GM10248 (cell line): ENCODE measurements at regions not wholly inside any gene's neighbourhood (a gene's known extent, or its start where the extent isn't known, plus 50 kb on each side); places are given as distances from the start of the nearest gene placed in this dataset.

Experiments used
- CTCF ChIA-PET: fragments of 300-600 bp; sonication (Branson Sonifier 250); formaldehyde crosslinking; extraction: SDS; loops from one replicate; lab custom pipeline; 2021; ENCODE audit warnings: antibody characterized with exemption; lab: Yijun Ruan, JAX
- POLR2A ChIA-PET: fragments of 350-650 bp; sonication (Branson Sonifier 250); formaldehyde crosslinking; extraction: SDS; loops from one replicate; lab custom pipeline; 2020; ENCODE audit warnings: antibody characterized with exemption; lab: Yijun Ruan, JAX
- DNase-seq: peaks from one replicate; pipeline ENCODE4 v3.0.0; 2012; ENCODE audit errors: extremely low spot score
- CTCF ChIP-seq: IDR thresholded peaks from 2 replicates; pipeline ENCODE4 v1.5.1; 2012; ENCODE audit warnings: mild to moderate bottlenecking, low read depth; ENCODE audit errors: extremely low read depth, missing control alignments, control extremely low read depth

DNA sequence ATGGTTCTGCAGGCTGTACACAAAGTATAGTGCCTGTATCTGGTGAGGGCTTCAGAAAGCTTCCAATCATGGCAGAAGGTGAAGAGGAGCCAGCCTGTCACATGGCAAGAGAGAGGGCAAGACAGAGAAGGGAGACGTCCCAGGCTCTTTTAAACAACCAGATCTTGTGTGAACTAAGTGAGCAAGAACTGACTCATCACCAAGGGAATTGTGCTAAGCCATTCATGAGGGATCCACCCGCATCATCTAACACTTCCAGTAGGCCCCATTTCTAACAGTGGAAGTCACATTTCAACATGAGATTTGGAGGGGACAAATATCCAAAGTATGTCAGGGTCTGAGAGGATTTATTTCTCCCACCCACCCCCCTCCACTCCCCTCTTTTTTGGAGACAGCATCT is 56.2 kb upstream of the ELAC2 start:
- POLR2A ChIA-PET = no interaction called here
- TF ChIP-seq CTCF = no peak
- CTCF ChIA-PET = interaction anchor here (2.2 kb wide), 1 partner anchor 9 kb away, joined by 7 read pairs; no protein-coding TSS in a partner anchor

GRCh38 chr17:13073018-13073417 is 55.2 kb upstream of the ELAC2 start:
- ChIA-PET CTCF (interaction anchor here (0.8 to 2.2 kb wide), 2 partner anchors 8 to 10 kb away, joined by 3 to 7 read pairs; no protein-coding TSS in a partner anchor), POLR2A (no interaction called here)
- DNase-seq = no peak
- no peak for TF ChIP-seq CTCF

More for the DNA sequence above, 56.2 kb upstream of the ELAC2 start:
- no peak for DNase-seq

- TF ChIP-seq CTCF = no peak
- ChIA-PET POLR2A (no interaction called here), CTCF (interaction anchor here (1.5 kb wide), 1 partner anchor 40 kb away, joined by 3 read pairs; no protein-coding TSS in a partner anchor)
- DNase-seq = no peak
Measured at GRCh38 chr17:13070732-13071131, 52.9 kb upstream of the ELAC2 start.

DNA sequence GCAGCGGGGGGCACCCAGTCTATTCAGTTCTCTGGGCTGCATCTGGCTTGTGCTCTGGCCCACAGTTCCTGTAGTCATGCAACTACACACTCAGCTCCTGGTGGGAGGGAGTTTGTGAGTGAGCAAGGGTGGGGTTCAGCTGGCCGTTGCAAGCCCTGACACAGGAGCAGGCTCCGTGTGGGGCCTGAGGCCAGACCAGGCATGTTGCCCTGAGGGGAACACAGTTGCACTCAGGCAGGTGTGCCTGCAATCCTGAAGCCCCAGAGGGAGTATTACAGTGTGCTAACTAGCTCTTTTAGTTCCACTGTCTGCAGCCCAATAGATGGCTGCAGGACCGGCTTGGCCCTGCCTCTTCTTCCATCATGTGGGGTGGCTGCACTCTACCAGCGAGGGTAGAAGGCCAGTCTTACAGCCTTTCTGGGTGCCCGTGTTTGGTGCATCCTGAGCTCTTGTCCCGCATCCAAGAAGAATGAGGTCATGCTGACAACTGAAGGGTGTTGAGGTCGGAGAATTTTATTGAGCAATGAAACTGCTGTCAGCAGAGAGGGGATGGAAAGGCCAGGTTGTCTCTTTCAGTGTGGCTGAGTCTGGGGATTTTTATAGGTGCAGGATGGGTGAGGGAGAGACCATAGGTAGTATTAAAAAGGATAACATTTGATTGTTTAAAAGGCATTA is 49.9 kb upstream of the ELAC2 start:
- POLR2A ChIA-PET = no interaction called here
- no peak for TF ChIP-seq CTCF
- CTCF ChIA-PET = interaction anchor here (0.7 kb wide), 1 partner anchor 37 kb away, joined by 3 read pairs; no protein-coding TSS in a partner anchor
- no peak for DNase-seq
